ENCODE measurements at regions not wholly inside any gene's neighbourhood (a gene's known extent, or its start where the extent isn't known, plus 50 kb on each side); places are given as distances from the start of the nearest gene placed in this dataset.
A peak's percentile ranks its signal among the peaks of the same experiment; 100 is the strongest.

GRCh38 chr4:81990898-81991297, 382.9 kb downstream of the HNRNPD start:
- no peak for DNase-seq

- no peak for DNase-seq
Measured at GRCh38 chr4:81990211-81990610, 383.6 kb downstream of the HNRNPD start.

DNA sequence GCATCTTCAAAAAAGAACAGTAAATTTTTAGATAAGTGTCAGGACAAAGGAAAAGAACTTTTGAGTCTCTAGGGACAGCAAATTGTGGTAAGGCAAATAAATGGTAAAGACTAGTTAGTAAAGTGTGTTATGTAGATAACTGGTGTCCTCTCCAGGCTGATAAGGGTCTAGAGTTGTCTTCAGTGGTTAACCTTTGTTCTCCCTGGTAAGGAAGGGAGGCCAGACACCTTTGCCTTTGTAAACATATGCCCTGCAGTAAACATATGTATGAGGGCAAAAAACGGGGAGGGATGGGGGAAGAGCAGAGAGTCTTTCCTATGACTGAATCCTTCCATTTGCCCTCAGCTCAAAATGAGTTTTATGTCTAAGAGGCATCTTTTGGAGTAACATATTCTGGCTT, 384.6 kb downstream of the HNRNPD start:
- no peak for DNase-seq

- no peak for DNase-seq
Measured at GRCh38 chr4:81988178-81988577, 385.6 kb downstream of the HNRNPD start.

- no peak for DNase-seq
Measured at GRCh38 chr4:81984746-81985145, 389.0 kb downstream of the HNRNPD start.

GRCh38 chr4:81982846-81983540, 390.8 kb downstream of the HNRNPD start:
- DNase-seq = no peak

- no peak for DNase-seq
Measured at GRCh38 chr4:81981218-81981617, 392.6 kb downstream of the HNRNPD start.

DNA sequence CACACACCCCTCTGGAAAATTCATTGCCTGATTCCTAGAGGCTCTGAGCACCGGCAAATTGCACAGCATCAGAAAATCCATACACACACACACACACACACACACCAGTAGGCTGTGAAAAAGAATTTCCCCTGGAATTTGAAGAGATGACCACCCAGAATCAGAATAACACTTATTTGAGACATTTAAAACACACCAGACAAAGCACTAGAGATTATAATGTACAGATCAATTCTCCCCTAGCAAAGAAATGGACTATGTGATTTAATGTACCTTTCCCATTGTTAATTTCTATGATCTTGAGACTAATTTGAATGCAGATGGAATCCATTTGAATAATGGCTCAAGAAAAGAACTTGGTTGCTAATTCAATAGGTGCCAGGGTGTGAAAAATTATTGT, 399.3 kb downstream of the HNRNPD start:
- no peak for DNase-seq

DNA sequence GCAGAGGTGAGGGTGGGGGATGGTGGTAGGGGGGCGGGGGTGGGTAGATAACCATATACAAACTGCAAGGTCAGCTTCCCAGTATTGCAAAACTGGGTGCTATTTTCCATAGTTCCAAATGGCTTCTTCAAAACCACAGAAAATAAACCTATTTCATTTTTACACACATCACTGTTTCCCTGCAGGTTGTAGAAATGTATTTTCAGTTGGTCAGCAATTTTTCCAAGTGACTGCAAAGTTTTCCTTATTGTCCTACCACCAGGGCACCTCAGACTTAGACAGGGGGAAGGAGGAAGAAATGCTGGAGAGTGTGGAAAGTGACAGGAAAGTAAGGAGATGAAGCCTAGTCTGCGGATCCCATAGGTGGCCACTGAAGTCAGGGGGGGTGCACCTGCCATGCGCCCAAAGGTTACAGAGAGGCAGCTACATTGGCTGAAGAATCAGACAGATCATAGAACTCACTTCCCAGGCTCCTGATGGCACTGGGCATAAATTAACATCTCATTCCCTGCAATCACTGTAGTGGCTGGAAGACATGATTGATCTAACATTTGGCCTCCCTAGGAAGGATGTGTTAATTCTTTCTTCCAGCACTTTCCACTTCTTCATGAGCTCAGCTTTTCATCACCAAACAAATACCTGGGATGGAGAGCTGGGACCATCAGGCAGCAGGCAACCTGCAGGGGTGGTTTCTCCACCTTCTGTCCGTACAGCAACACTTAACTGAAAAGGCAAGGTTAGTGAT, 402.0 kb downstream of the HNRNPD start:
- DNase-seq = no peak

DNA sequence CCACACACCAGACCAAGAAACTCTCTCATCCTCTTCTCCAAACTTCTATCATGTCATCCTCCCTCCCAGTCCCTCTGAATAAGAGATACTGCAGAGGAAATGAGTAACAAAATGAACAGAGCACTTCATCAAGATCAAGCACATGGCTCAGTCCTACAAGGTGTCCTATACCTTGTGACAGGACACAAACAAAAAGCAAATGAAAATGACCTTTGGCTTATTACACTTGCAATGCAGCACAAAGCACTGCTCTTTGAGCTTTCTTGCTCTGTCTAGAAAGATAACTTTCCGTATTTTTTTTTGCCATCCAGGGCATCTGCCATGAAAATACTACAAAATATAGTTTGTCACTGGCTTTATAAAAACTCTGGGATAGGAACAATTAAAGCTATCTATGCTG, 402.7 kb downstream of the HNRNPD start:
- no peak for DNase-seq

DNA sequence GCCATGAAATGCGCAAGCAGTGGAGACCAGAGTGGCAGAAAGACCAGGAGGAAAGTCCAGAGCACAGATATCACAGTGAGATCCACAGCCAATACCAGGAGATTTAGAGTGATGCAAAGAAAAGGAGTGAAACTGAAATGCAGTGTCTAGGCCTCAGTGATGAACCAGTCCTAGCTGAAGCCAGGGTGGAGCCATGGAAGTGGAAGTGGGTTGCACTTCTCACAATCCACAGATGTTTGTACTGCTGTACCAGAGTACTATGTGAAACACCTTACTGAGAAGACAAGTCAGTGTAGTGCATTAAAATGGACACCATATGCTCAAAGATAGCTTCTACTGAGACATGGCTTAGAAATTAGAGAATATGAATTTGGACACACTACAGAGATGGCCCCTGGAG, 403.3 kb downstream of the HNRNPD start:
- no peak for DNase-seq

- DNase-seq = no peak
Measured at GRCh38 chr4:81966676-81967075, 407.1 kb downstream of the HNRNPD start.

DNA sequence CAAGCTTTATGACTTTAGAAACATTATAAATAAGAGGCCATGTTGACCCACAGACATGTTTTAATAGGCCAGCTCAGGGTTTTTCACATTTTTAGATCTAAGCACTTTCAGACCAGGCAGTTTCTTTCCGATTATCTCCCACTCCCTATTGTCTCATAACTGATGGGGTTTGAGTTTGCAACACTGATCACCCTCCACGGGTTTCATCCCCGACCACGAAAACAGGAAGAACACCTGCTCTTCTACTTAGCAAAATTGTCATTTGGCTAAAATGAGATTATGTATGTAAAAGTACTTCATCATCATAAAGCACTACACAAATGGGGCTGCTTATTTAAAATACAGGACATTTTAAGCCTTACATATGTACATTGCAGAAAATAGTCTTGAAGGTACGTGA, 407.9 kb downstream of the HNRNPD start:
- no peak for DNase-seq

DNA sequence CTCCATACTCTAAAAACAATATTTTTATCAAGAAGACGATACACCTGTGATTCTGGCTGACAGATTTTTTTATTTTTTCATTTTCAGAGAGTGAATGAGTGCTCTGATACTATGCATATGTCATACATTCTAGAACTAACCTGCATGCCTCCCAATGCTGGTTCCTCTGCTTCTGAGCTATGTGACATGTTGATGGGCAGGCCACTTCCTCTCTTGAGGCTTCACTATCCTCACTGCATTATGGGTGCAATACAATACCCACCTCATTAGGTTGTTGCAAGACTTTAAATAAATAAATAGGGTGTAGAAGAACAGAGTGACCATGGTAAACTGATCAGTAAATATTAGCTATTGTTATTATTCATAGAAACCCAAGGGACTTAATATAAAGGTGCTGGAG, 408.3 kb downstream of the HNRNPD start:
- DNase-seq = peak in 1 of 2 experiments; percentile 10

GRCh38 chr4:81963763-81964020, 410.1 kb downstream of the HNRNPD start:
- no peak for DNase-seq

DNA sequence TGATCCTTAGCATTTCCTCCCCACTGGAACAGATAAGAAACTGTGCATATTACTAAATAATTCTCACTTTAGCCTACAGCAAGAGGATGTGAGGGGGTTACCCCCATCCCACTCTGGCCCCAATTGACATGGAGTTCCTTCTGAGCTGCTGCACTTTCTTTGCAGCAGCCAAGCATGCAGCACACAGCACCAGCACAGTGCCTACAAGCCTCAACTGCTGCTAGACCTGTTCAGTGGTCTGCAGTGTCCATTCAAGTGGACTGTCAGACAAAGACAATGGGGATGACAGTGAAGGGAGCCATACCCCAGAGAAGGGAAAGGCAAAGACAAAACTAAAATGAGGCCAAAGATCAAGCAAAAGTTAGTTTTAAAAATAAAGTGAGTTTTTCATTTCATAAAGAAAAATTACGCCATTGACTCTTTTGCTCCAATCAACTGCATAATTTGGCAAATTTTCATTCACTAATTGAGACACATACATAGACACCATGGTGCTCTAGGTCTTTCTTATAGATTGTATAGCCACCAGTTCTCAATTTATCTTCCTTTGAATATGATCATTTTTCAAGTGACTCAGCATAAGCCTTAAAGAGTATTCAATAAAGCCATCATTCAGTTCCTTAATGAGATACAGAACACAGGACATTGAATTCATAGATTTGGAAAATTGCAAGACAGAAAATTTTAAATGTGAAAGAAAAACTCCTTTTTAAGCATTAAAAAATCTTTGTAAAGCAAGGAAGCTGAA, 410.6 kb downstream of the HNRNPD start:
- DNase-seq = no peak

DNA sequence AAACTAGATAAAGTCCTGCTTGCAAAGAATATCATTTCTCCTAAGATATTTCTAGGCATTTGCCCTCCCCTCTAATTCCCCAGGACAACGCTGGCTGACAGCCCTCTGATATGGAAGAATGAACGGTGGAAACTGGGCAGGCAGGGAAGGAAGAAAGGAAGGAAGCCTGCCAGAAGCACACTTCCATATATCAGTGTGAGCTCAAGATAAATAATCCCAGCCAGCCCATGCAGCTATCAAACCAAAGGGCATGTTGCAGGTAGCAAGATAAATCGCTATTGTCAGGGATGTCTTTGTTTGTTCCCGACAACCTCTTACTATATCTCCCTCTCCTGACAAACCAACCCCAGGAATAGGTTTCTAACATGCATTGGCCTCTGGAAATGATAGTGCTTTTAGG, 412.8 kb downstream of the HNRNPD start:
- DNase-seq = no peak

DNA sequence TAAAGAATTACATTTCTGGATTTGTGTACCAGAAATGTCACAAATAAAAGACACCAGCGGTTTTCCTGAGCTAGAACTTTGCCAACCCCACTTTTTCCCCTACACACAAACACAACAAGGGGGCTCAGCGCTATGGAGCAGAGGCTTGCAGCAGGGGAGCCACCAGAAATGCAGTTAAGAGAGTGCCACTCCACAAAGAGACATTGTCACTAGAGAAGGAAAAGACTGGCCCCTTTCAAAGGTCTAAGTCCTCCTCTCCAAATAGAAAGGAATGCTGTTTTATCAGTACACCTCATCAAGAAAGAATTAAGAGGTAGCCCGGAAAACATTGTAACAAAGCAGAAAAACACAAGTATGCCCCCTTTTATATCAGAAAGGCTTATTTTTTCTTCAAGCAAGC, 419.5 kb downstream of the HNRNPD start:
- DNase-seq = no peak

GRCh38 chr4:81951891-81952455, 421.8 kb downstream of the HNRNPD start:
- no peak for DNase-seq

DNA sequence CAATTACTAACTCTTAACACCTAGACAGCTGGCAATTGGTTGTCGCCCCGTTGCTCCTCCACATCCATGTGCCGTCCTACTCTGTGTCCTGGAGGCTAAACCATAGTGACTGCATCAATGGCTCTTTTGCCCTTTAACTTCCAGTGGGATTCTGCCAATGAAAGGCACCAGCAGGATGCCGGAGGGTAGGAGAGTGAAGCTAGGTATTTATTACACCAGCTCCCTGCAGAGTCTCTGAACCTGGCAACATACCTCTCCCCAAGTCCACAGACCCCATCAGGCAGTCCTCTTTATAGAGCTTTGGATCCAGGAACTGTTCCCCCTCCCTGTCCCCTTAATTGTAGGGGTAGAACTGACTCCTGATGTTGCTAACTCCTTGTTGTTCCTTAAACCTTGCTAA, 426.8 kb downstream of the HNRNPD start:
- no peak for DNase-seq

- no peak for DNase-seq
Measured at GRCh38 chr4:81930506-81931238, 443.1 kb downstream of the HNRNPD start.

DNA sequence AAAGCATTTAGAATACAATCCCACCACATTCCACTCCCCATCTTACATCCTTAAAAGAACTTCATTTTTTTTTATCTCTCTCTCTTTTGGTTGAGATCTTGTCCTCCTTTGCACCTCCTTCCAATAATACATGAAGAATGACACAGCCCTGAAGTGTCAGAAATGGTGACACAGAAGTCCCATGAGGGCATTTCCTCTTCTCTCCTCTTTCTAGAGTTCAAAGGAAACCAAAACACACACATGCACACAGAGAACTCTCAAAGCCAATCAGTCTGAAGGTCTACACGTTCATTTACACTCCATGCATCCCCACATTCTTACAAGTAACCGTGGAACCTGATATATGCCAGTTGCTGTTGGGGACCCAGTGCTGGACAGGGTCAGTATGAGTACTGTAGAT, 450.7 kb downstream of the HNRNPD start:
- no peak for DNase-seq

GRCh38 chr4:81922313-81922712, 450.6 kb upstream of the RASGEF1B start:
- DNase-seq = no peak

All from NCI-H1930 (cell line).